ENCODE measurements at regions not wholly inside any gene's neighbourhood (a gene's known extent, or its start where the extent isn't known, plus 50 kb on each side); places are given as distances from the start of the nearest gene placed in this dataset.
A peak's percentile ranks its signal among the peaks of the same experiment; 100 is the strongest.

- ChIA-PET POLR2A (no interaction called here), CTCF (ENCODE audit: low intra/inter-chr PET ratio, low total read pairs) (no interaction called here)
- Histone ChIP-seq H3K36me3 (replicated peaks in 1 of 2; ENCODE audit: control insufficient read depth in 1 of 2, insufficient read depth in 2 of 2, low read length in 2 of 2) (no peaks in the 10 kb centered on the region), H3K9me3 (ENCODE audit: low read length) (peaks cover 82% of the 10 kb centered on the region), H3K9ac (ENCODE audit: insufficient read depth, low read depth, low read length) (no peak overlapping the region), H3K27me3 (ENCODE audit: control insufficient read depth in 1 of 2, insufficient read depth in 2 of 2, low read length in 2 of 2) (no peaks in the 10 kb centered on the region), H3K27ac (ENCODE audit: extremely low read length, insufficient read depth, low read length) (no peak overlapping the region), H4K20me1 (ENCODE audit: insufficient read depth, low read length) (no peaks in the 10 kb centered on the region), H3K79me2 (ENCODE audit: insufficient read depth, low read length) (no peaks in the 10 kb centered on the region), H3K4me1 (ENCODE audit: insufficient read depth, low read length) (no peaks in the 10 kb centered on the region), H3K4me2 (ENCODE audit: low read depth, low read length) (no peak overlapping the region), H2AFZ (ENCODE audit: low read length) (no peak overlapping the region), H3K4me3 (replicated peaks in 1 of 3; ENCODE audit: insufficient read depth in 1 of 3, low read depth in 2 of 3, low read length in 3 of 3) (no peak overlapping the region)
- no TSS peak for BruUV-seq (replicated peaks)
- ATAC-seq (no peak), DNase-seq (ENCODE audit: low spot score) (no peak), FAIRE-seq (no peak)
- in situ Hi-C loops (cut with HindIII; ENCODE audit: extremely low pct_ligation_motif_present, low pct_unique_long_range_greater_than_20kb): no loop called here
- no peak for TF ChIP-seq CREM (IDR thresholded peaks at IDR 0.05)
- TF ChIP-seq CREM (CRISPR knock-in tag; IDR thresholded peaks at IDR 0.05): no peak
- 0 out of 2 replicates have a peak, but pooled peaks have one; percentile 22 for TF ChIP-seq ZNF317 (CRISPR knock-in tag; IDR thresholded peaks at IDR 0.05)
- intact Hi-C loops (cut with micrococcal nuclease; ENCODE audit: unreplicated experiment): loop anchor here (10.0 kb wide), 1 partner anchor 554 kb away; no protein-coding TSS in a partner anchor
- WGBS (ENCODE audit: low lambda C conversion rate): 20% methylated on average over 9 of the region's 10 CpGs
Observed at GRCh38 chr19:31670931-31671330, 321.7 kb upstream of the TSHZ3 start.

DNA sequence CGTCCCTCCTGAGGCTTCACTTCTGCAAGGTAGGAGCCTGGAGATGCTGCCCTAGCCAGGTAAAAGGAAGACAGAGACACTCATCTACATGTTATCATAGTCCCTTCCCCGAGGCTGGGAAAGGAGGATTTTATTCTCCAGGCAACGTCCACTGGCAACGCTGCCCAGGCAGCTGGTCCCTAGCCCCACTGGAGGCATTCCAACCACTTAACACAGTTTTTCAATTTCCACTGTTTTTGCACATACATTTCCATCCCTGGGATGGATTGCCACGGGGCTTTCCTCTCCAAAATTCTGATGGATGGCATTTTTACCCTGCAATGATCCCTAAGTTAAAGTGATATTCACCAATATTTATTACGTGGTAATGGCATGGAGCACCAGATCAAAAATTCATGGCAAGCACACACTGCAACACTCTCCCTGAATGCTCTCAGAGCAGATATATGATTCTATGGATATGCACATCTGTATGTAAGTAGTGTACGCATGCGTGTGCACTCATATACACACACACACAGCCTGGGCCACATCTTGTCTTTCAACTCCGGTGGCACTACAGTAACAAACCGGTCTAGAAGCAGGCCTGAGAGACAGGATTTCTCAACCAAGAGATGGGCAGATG lies 322.3 kb upstream of the TSHZ3 start:
- Histone ChIP-seq H3K79me2 (ENCODE audit: insufficient read depth, low read length) (no peaks in the 10 kb centered on the region), H3K9ac (ENCODE audit: insufficient read depth, low read depth, low read length) (no peak overlapping the region), H3K9me3 (ENCODE audit: low read length) (peaks cover 82% of the 10 kb centered on the region), H3K4me3 (replicated peaks in 1 of 3; ENCODE audit: insufficient read depth in 1 of 3, low read depth in 2 of 3, low read length in 3 of 3) (no peak overlapping the region), H3K36me3 (replicated peaks in 1 of 2; ENCODE audit: control insufficient read depth in 1 of 2, insufficient read depth in 2 of 2, low read length in 2 of 2) (no peaks in the 10 kb centered on the region), H3K4me2 (ENCODE audit: low read depth, low read length) (no peak overlapping the region), H3K4me1 (ENCODE audit: insufficient read depth, low read length) (no peaks in the 10 kb centered on the region), H4K20me1 (ENCODE audit: insufficient read depth, low read length) (no peaks in the 10 kb centered on the region), H3K27ac (ENCODE audit: extremely low read length, insufficient read depth, low read length) (no peak overlapping the region), H2AFZ (ENCODE audit: low read length) (no peak overlapping the region), H3K27me3 (ENCODE audit: control insufficient read depth in 1 of 2, insufficient read depth in 2 of 2, low read length in 2 of 2) (no peaks in the 10 kb centered on the region)
- no peak for FAIRE-seq
- ChIA-PET POLR2A (no interaction called here), CTCF (ENCODE audit: low intra/inter-chr PET ratio, low total read pairs) (no interaction called here)
- WGBS (ENCODE audit: low lambda C conversion rate): 27% methylated on average over 9 of the region's 10 CpGs
- DNase-seq (ENCODE audit: low spot score): no peak
- no TSS peak for BruUV-seq (replicated peaks)
- no peak for ATAC-seq
- intact Hi-C loops (cut with micrococcal nuclease; ENCODE audit: unreplicated experiment): loop anchor here (10.0 kb wide), 1 partner anchor 553 kb away; no protein-coding TSS in a partner anchor
- in situ Hi-C loops (cut with HindIII; ENCODE audit: extremely low pct_ligation_motif_present, low pct_unique_long_range_greater_than_20kb): no loop called here
- no peak for TF ChIP-seq ELF1 (CRISPR knock-in tag; IDR thresholded peaks at IDR 0.05)
- TF ChIP-seq POGK (CRISPR knock-in tag; conservative IDR thresholded peaks at IDR 0.05): no peak
- TF ChIP-seq ZNF329 (CRISPR knock-in tag; IDR thresholded peaks at IDR 0.05; ENCODE audit: low read depth): no peak
- TF ChIP-seq SMAD3 (CRISPR knock-in tag; IDR thresholded peaks at IDR 0.05): no peak
- TF ChIP-seq GATA4 (IDR thresholded peaks at IDR 0.05; ENCODE audit: borderline replicate concordance, low read depth): no peak
- TF ChIP-seq RXRA (CRISPR knock-in tag; IDR thresholded peaks at IDR 0.05): no peak
- TF ChIP-seq XRCC5 (optimal IDR thresholded peaks at IDR 0.05; ENCODE audit: low read length): no peak
- TF ChIP-seq, protein P1, sequence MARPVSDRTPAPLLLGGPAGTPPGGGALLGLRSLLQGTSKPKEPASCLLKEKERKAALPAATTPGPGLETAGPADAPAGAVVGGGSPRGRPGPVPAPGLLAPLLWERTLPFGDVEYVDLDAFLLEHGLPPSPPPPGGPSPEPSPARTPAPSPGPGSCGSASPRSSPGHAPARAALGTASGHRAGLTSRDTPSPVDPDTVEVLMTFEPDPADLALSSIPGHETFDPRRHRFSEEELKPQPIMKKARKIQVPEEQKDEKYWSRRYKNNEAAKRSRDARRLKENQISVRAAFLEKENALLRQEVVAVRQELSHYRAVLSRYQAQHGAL (CRISPR knock-in tag; IDR thresholded peaks at IDR 0.05; ENCODE audit: not compliant biosample characterization): no peak
- TF ChIP-seq HMGA1 (CRISPR knock-in tag; conservative IDR thresholded peaks at IDR 0.05): no peak
- TF ChIP-seq, protein P2, sequence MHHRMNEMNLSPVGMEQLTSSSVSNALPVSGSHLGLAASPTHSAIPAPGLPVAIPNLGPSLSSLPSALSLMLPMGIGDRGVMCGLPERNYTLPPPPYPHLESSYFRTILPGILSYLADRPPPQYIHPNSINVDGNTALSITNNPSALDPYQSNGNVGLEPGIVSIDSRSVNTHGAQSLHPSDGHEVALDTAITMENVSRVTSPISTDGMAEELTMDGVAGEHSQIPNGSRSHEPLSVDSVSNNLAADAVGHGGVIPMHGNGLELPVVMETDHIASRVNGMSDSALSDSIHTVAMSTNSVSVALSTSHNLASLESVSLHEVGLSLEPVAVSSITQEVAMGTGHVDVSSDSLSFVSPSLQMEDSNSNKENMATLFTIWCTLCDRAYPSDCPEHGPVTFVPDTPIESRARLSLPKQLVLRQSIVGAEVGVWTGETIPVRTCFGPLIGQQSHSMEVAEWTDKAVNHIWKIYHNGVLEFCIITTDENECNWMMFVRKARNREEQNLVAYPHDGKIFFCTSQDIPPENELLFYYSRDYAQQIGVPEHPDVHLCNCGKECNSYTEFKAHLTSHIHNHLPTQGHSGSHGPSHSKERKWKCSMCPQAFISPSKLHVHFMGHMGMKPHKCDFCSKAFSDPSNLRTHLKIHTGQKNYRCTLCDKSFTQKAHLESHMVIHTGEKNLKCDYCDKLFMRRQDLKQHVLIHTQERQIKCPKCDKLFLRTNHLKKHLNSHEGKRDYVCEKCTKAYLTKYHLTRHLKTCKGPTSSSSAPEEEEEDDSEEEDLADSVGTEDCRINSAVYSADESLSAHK (CRISPR knock-in tag; IDR thresholded peaks at IDR 0.05; ENCODE audit: borderline replicate concordance): no peak
- TF ChIP-seq MAFK (conservative IDR thresholded peaks at IDR 0.05 in 1 of 2, IDR thresholded peaks at IDR 0.05 in 1 of 2; ENCODE audit: low read length in 2 of 2): no peak
- no peak for TF ChIP-seq IRF2 (CRISPR knock-in tag; IDR thresholded peaks at IDR 0.05)

All from HepG2 (cell line).